ENCODE measurements at regions not wholly inside any gene's neighbourhood (a gene's known extent, or its start where the extent isn't known, plus 50 kb on each side); places are given as distances from the start of the nearest gene placed in this dataset.

GRCh38 chr3:181250714-181251113 is 261.2 kb upstream of the DNAJC19 start:
- no peak for TF ChIP-seq CTCF (conservative IDR thresholded peaks at IDR 0.05; ENCODE audit: low read depth, low read length)
- no peak overlapping the region for H3K4me3 ChIP-seq (ENCODE audit: low read depth, low read length)
- DNase-seq (ENCODE audit: low read depth), result no peak

DNA sequence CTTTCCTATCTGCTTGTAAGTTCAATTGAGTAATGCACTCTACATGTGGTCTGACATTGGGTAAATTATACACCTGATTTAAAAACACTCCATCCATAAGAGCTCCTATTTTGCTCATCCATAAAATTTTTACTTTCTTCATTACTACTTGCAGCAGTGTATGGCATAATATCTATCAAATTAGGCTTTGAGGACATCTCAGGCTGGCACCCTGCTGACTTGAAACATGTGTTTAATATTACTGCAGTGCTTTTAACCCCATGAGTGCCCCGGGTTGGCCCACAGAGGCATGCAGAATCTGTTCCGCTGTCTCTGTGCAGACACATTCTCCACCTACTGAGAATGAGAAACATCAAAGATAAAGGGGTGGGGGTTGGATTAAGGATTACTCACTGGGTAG is 249.9 kb upstream of the DNAJC19 start:
- no peak for DNase-seq (ENCODE audit: low read depth)
- H3K4me3 ChIP-seq (ENCODE audit: low read depth, low read length), result no peak overlapping the region
- no peak for TF ChIP-seq CTCF (conservative IDR thresholded peaks at IDR 0.05; ENCODE audit: low read depth, low read length)

GRCh38 chr3:181230258-181230657 is 240.7 kb upstream of the DNAJC19 start:
- H3K4me3 ChIP-seq (ENCODE audit: low read depth, low read length), result no peak overlapping the region
- TF ChIP-seq CTCF (conservative IDR thresholded peaks at IDR 0.05; ENCODE audit: low read depth, low read length), result no peak
- no peak for DNase-seq (ENCODE audit: low read depth)

DNA sequence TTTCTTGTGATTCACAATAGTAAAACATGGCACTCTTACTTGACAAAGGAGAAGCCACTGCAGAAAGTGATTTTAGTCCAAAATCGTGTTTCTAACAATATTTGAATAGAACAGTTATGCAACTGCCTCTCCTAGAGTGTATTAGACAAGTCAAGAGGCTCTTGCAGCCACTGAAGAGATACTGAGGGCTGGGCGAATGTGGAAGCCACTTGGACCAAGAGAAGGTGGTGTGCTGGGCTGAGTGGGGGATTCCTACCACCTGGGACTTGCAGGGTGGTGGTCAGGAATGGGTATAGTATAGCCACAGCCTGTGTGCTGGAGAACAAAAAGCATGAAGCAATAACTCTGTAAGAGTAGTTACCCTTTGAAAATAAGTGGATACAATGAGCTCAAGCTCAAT is 223.8 kb upstream of the DNAJC19 start:
- TF ChIP-seq CTCF (conservative IDR thresholded peaks at IDR 0.05; ENCODE audit: low read depth, low read length), result no peak
- H3K4me3 ChIP-seq (ENCODE audit: low read depth, low read length), result no peak overlapping the region
- DNase-seq (ENCODE audit: low read depth), result no peak

DNA sequence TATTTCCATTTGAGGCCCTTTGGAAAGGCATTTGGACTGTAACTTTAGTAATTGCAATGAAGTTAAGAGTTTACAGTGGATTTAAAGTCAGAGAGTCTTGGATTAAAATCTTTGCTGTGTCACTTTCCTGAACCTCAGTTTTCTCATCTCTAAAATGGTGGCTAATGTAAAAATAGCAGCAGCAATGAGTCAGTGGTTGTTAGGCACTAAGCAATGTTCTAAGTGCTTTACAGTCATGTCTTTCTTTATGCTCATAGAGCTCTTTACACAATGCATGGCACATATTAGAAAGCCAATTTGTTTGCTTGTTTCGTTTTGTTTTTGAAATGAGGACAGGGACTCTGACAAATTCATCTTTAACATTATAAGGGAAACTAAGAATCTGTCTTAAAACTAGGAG is 222.7 kb upstream of the DNAJC19 start:
- no peak for TF ChIP-seq CTCF (conservative IDR thresholded peaks at IDR 0.05; ENCODE audit: low read depth, low read length)
- DNase-seq (ENCODE audit: low read depth), result no peak
- H3K4me3 ChIP-seq (ENCODE audit: low read depth, low read length), result no peak overlapping the region

GRCh38 chr3:181210275-181210674 is 220.7 kb upstream of the DNAJC19 start:
- H3K4me3 ChIP-seq (ENCODE audit: low read depth, low read length), result no peak overlapping the region
- peak; percentile 49 for TF ChIP-seq CTCF (conservative IDR thresholded peaks at IDR 0.05; ENCODE audit: low read depth, low read length)
- peak; percentile 60 for DNase-seq (ENCODE audit: low read depth)

GRCh38 chr3:181189556-181189955 is 200.0 kb upstream of the DNAJC19 start:
- TF ChIP-seq CTCF (conservative IDR thresholded peaks at IDR 0.05; ENCODE audit: low read depth, low read length), result no peak
- H3K4me3 ChIP-seq (ENCODE audit: low read depth, low read length), result no peak overlapping the region
- DNase-seq (ENCODE audit: low read depth), result no peak
